GM13977 (cell line): ENCODE measurements at regions not wholly inside any gene's neighbourhood (a gene's known extent, or its start where the extent isn't known, plus 50 kb on each side); places are given as distances from the start of the nearest gene placed in this dataset.
A peak's percentile ranks its signal among the peaks of the same experiment; 100 is the strongest.

Source experiments
- DNase-seq: peaks from one replicate; pipeline ENCODE4 v3.0.0; 2012; ENCODE audit warnings: low spot score
- CTCF ChIP-seq: IDR thresholded peaks from 2 replicates; pipeline ENCODE4 v1.5.1; 2012; ENCODE audit warnings: mild to moderate bottlenecking, control low read depth; ENCODE audit not compliant: insufficient read depth; ENCODE audit errors: extremely low read depth, missing control alignments
- in situ Hi-C: fragments of 300-500 bp; cut with MboI; formaldehyde crosslinking; loops from one replicate; pipeline ENCODE4 v1.12.0; 2022; ENCODE audit warnings: low sequenced_read_pairs, low pct_unique_long_range_greater_than_20kb, mixed read lengths, inconsistent platforms; ENCODE audit not compliant: unreplicated experiment

DNA sequence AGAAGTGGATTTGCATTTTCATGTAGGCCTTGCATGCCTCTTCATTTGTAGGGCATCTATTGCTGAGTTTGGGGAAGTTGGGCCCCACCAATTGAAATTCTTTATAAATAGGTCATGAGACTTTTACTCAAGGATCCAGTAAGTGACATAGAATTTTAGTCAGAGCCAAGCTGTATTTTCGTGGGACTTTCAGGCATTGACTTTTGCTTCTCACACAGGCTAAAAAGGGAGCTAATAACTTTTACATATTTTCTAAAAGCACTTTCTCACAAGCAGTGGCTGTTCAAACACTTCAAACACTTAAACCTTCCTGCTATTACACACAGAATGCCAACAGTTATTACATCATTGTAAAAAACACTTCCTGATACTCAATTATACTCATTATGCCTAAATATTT lies 260.5 kb downstream of the MSRB3 start:
- in situ Hi-C loops = no loop called here
- no peak for DNase-seq
- TF ChIP-seq CTCF = no peak

- in situ Hi-C loops = no loop called here
- no peak for TF ChIP-seq CTCF
These were observed 261.7 kb downstream of the MSRB3 start for GRCh38 chr12:65540140-65540539.

GRCh38 chr12:65546528-65546927 lies 268.0 kb downstream of the MSRB3 start:
- TF ChIP-seq CTCF = no peak
- no peak for DNase-seq
- in situ Hi-C loops = no loop called here

More at GRCh38 chr12:65540140-65540539, 261.7 kb downstream of the MSRB3 start:
- DNase-seq = no peak

- peak; percentile 82 for DNase-seq
- in situ Hi-C loops = no loop called here
- TF ChIP-seq CTCF = peak; percentile 96
These were observed 267.4 kb upstream of the HMGA2 start for GRCh38 chr12:65556676-65557437.

GRCh38 chr12:65557438-65558181 lies 266.7 kb upstream of the HMGA2 start:
- in situ Hi-C loops = no loop called here
- no peak for DNase-seq
- no peak for TF ChIP-seq CTCF

DNA sequence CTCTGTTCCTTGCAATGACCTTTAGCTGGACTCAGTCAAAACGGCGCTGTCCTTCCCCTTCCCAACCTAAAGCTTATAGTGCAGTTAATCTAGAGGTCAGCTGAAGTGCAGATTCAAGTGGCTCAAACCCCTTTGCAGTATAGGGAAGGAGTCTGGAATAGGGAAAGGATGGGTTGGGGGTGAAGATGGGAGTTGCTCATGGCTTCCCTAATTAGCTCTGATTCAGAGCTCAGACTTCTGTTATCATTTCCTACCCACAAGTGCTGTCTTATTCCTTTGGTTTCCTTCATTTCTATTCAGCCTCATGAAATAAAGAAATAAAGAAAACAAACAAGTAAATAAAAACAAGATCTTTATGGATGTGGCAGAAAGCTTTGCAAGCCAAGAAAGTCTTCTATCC lies 264.0 kb upstream of the HMGA2 start:
- TF ChIP-seq CTCF = no peak
- no peak for DNase-seq
- in situ Hi-C loops = no loop called here
